Fibroblast of lung (primary cell): ENCODE measurements at regions not wholly inside any gene's neighbourhood (a gene's known extent, or its start where the extent isn't known, plus 50 kb on each side); places are given as distances from the start of the nearest gene placed in this dataset.
"Not testable (repeated sequence)": the region's sequence is repeated elsewhere in the genome, so short reads cannot be mapped to it uniquely, and the experiment has no call there.

Experiments
- DNase-seq, 2 donors: peaks; one replicate each; pipeline versions ENCODE4 v3.0.0 to v3.0.0-alpha.2; 2010; ENCODE audit warnings: low read depth in 2 of 2
- H2AFZ ChIP-seq: 2 replicates; pipeline ENCODE4 v1.5.1; 2012; ENCODE audit warnings: low read length, control low read depth, inconsistent platforms
- H3K27ac ChIP-seq: 2 replicates; pipeline ENCODE4 v1.5.1; 2011; ENCODE audit warnings: low read length, control low read depth; ENCODE audit not compliant: insufficient read depth
- H3K27me3 ChIP-seq: 2 replicates; pipeline ENCODE4 v1.5.1; 2011; ENCODE audit warnings: mild to moderate bottlenecking, low read length; ENCODE audit not compliant: control insufficient read depth, insufficient read depth
- H3K36me3 ChIP-seq: 2 replicates; pipeline ENCODE4 v1.5.1; 2011; ENCODE audit warnings: low read length; ENCODE audit not compliant: control insufficient read depth, insufficient read depth
- H3K4me1 ChIP-seq: 2 replicates; pipeline ENCODE4 v1.5.1; 2011; ENCODE audit warnings: low read length; ENCODE audit not compliant: control insufficient read depth, insufficient read depth; ENCODE audit errors: extremely low read depth
- H3K4me2 ChIP-seq: 2 replicates; pipeline ENCODE4 v1.5.1; 2011; ENCODE audit warnings: low read length, control low read depth; ENCODE audit not compliant: insufficient read depth; ENCODE audit errors: extremely low read depth
- H3K4me3 ChIP-seq, 4 experiments: fragments of 200-600 bp in 1 of 4; sonication (generic) in 1 of 4; replicated peaks in 1 of 4; 2 replicates each; pipeline ENCODE4 v1.5.1; 2011 to 2016; ENCODE audit warnings: low read length in 4 of 4, low read depth in 3 of 4, mild to moderate bottlenecking in 3 of 4, control low read depth in 2 of 4, inconsistent platforms in 1 of 4, mixed read lengths in 1 of 4; ENCODE audit not compliant: insufficient read depth in 1 of 4; ENCODE audit errors: control extremely low read depth in 1 of 4
- H3K79me2 ChIP-seq: 2 replicates; pipeline ENCODE4 v1.5.1; 2012; ENCODE audit warnings: mild to moderate bottlenecking, low read length, inconsistent platforms; ENCODE audit not compliant: control insufficient read depth, insufficient read depth
- H3K9ac ChIP-seq: 2 replicates; pipeline ENCODE4 v1.5.1; 2011; ENCODE audit warnings: mild to moderate bottlenecking, low read length, control low read depth; ENCODE audit not compliant: insufficient read depth
- H3K9me3 ChIP-seq: 2 replicates; pipeline ENCODE4 v1.5.1; 2012; ENCODE audit warnings: low read depth, low read length; ENCODE audit not compliant: control insufficient read depth, insufficient read depth
- H4K20me1 ChIP-seq: 2 replicates; pipeline ENCODE4 v1.5.1; 2011; ENCODE audit warnings: low read length; ENCODE audit not compliant: control insufficient read depth, insufficient read depth; ENCODE audit errors: extremely low read depth
- EZH2 ChIP-seq: IDR thresholded peaks from 2 replicates; pipeline ENCODE4 v1.5.1; 2012; ENCODE audit warnings: low read length, control low read depth, mild to moderate bottlenecking; ENCODE audit errors: missing control alignments
- TF ChIP-seq, protein P1 (sequence below), 2 donors: IDR thresholded peaks in 1 of 2; conservative IDR thresholded peaks in 1 of 2; 1 replicate in 1 of 2; 2 replicates in 1 of 2; pipeline ENCODE4 v1.5.1; 2011 to 2012; ENCODE audit warnings: low read length in 2 of 2, control low read depth in 1 of 2, inconsistent platforms in 1 of 2, low read depth in 1 of 2, mild to moderate bottlenecking in 1 of 2

DNA sequence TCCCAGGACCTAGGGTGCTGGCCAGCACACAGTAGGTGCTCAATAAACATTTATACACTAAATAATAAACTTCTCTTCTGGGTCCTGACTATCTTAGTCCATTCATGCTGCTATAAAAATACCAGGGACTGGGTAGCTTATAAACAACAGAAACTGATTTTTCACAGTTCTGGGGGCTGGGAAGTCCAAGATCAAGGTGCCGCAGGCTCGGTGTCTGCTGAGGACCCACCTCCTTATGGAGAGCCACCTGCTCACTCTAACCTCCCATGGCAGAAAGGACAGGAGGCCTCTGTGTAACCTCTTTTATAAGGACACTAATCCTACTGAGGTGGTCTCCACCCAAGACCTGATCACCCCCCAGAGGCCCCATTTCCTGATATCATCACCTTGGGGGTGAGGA, 114.4 kb upstream of the IQSEC1 start:
- no peaks in the 10 kb centered on the region for H3K79me2 ChIP-seq
- no peaks in the 10 kb centered on the region for H4K20me1 ChIP-seq
- H3K9me3 ChIP-seq: no peaks in the 10 kb centered on the region
- H3K9ac ChIP-seq: no peak overlapping the region
- H3K4me2 ChIP-seq: no peak overlapping the region
- no peaks in the 10 kb centered on the region for H3K4me1 ChIP-seq
- H3K36me3 ChIP-seq: no peaks in the 10 kb centered on the region
- H3K27me3 ChIP-seq: no peaks in the 10 kb centered on the region
- H3K27ac ChIP-seq: no peak overlapping the region
- no peak overlapping the region for H2AFZ ChIP-seq
- no peak overlapping the region for H3K4me3 ChIP-seq
- no peak for TF ChIP-seq EZH2
- TF ChIP-seq, protein P1, sequence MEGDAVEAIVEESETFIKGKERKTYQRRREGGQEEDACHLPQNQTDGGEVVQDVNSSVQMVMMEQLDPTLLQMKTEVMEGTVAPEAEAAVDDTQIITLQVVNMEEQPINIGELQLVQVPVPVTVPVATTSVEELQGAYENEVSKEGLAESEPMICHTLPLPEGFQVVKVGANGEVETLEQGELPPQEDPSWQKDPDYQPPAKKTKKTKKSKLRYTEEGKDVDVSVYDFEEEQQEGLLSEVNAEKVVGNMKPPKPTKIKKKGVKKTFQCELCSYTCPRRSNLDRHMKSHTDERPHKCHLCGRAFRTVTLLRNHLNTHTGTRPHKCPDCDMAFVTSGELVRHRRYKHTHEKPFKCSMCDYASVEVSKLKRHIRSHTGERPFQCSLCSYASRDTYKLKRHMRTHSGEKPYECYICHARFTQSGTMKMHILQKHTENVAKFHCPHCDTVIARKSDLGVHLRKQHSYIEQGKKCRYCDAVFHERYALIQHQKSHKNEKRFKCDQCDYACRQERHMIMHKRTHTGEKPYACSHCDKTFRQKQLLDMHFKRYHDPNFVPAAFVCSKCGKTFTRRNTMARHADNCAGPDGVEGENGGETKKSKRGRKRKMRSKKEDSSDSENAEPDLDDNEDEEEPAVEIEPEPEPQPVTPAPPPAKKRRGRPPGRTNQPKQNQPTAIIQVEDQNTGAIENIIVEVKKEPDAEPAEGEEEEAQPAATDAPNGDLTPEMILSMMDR (conservative IDR thresholded peaks at IDR 0.05 in 1 of 2, IDR thresholded peaks at IDR 0.05 in 1 of 2; ENCODE audit: low read depth in 1 of 2, low read length in 2 of 2): no peak
- DNase-seq: no peak

DNA sequence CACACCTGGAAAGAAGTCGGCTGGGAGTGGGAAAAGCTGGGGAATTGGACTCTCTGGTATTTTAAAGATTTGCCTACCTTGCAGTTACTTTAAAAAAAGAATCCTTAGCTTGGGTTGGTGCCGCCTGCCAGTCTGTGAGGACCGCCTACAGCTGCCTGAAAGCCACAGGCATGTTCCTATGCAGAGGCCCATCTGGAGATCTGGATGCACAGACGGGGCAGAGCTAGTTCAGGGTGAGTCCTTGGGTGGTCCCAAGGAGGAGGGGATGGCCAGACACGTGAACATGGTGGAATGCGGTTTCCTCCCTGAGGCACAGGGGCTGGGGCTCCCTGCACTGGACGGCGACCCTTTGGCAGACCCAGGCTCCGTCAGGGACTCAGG, 113.2 kb upstream of the IQSEC1 start:
- DNase-seq: no peak
- Histone ChIP-seq H4K20me1 (no peaks in the 10 kb centered on the region), H3K4me2 (no peak overlapping the region), H2AFZ (no peak overlapping the region), H3K27ac (no peak overlapping the region), H3K27me3 (no peaks in the 10 kb centered on the region), H3K4me3 (no peak overlapping the region), H3K79me2 (no peaks in the 10 kb centered on the region), H3K4me1 (no peaks in the 10 kb centered on the region), H3K9ac (no peak overlapping the region), H3K9me3 (no peaks in the 10 kb centered on the region), H3K36me3 (no peaks in the 10 kb centered on the region)
- TF ChIP-seq, protein P1 (conservative IDR thresholded peaks at IDR 0.05 in 1 of 2, IDR thresholded peaks at IDR 0.05 in 1 of 2; ENCODE audit: low read depth in 1 of 2, low read length in 2 of 2): no peak
- no peak for TF ChIP-seq EZH2

DNA sequence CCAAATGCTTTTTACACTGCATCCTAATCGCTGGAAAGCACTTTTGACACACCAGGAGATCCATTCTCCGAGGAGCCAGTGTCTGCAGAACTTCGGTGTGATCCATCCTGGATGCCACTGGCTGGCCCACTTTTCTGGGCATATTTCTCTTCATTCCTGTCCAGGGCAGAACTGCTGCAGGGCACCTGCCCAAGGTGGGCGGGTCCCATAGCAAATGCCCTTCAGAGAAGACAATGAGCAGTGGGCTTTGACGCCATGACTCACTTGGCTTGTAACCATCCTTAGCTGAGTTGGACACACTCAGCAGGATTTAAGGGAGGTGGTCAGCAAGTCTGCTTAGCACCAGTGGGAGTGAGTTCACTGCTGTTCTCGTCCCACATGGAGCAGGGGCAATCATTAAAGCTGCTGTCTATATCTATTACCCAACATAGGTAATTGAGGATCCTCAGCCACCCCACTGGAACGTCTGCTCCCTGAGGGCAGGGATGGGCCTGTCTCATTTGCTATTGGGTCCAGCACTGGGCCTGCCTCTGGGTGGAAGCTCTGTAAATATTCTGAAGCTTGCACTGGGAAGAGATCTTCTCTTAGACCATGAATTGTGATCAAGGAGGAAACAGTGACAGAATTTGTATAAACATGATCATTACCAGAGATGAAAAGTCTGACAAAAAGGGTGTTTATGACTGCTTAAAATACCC, 112.7 kb upstream of the IQSEC1 start:
- no peak overlapping the region for H3K4me2 ChIP-seq
- no peaks in the 10 kb centered on the region for H3K9me3 ChIP-seq
- no peaks in the 10 kb centered on the region for H3K79me2 ChIP-seq
- no peak for DNase-seq
- H3K4me3 ChIP-seq: no peak overlapping the region
- no peak overlapping the region for H2AFZ ChIP-seq
- TF ChIP-seq, protein P1 (conservative IDR thresholded peaks at IDR 0.05 in 1 of 2, IDR thresholded peaks at IDR 0.05 in 1 of 2; ENCODE audit: low read depth in 1 of 2, low read length in 2 of 2): no peak
- no peak for TF ChIP-seq EZH2
- H4K20me1 ChIP-seq: no peaks in the 10 kb centered on the region
- H3K36me3 ChIP-seq: no peaks in the 10 kb centered on the region
- H3K4me1 ChIP-seq: no peaks in the 10 kb centered on the region
- no peak overlapping the region for H3K9ac ChIP-seq
- H3K27ac ChIP-seq: no peak overlapping the region
- no peaks in the 10 kb centered on the region for H3K27me3 ChIP-seq

DNA sequence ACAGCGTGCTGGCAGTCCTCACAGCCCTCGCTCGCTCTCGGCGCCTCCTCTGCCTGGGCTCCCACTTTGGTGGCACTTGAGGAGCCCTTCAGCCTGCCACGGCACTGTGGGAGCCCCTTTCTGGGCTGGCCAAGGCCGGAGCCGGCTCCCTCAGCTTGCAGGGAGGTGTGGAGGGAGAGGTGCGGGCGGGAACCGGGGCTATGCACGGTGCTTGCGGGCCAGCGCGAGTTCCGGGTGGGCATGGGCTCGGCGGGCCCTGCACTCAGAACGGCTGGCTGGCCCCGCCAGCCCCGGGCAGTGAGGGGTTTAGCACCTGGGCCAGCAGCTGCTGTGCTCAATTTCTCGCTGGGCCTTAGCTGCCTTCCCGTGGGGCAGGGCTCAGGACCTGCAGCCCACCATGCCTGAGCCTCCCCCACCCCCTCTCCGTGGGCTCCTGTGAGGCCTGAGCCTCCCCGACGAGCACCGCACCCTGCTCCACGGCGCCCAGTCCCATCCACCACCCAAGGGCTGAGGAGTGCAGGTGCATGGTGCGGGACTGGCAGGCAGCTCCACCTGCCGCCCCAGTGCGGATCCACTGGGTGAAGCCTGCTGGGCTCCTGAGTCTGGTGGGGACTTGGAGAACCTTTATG, 106.5 kb upstream of the IQSEC1 start:
- H3K36me3 ChIP-seq, H4K20me1 ChIP-seq, DNase-seq, H3K79me2 ChIP-seq, H3K9ac ChIP-seq, H3K27me3 ChIP-seq, H3K9me3 ChIP-seq, H2AFZ ChIP-seq, H3K27ac ChIP-seq, H3K4me2 ChIP-seq, H3K4me3 ChIP-seq, H3K4me1 ChIP-seq: not testable (repeated sequence)
